ENCODE measurements at regions not wholly inside any gene's neighbourhood (a gene's known extent, or its start where the extent isn't known, plus 50 kb on each side); places are given as distances from the start of the nearest gene placed in this dataset.

- DNase-seq (ENCODE audit: low read depth, low spot score) (no peak), FAIRE-seq (no peak)
- Histone ChIP-seq H3K9ac (replicated peaks; ENCODE audit: extremely low read depth, insufficient read depth, low read length) (no peak overlapping the region), H3K4me3 (replicated peaks in 1 of 3; ENCODE audit: insufficient read depth in 1 of 3, low read depth in 1 of 3, low read length in 3 of 3) (no peak overlapping the region), H2AFZ (ENCODE audit: low read depth, low read length) (no peak overlapping the region), H3K27ac (ENCODE audit: insufficient read depth, low read depth, low read length) (no peak overlapping the region), H3K4me2 (ENCODE audit: insufficient read depth, low read length) (no peak overlapping the region), H3K4me1 (ENCODE audit: control insufficient read depth, extremely low read depth, insufficient read depth, low read length) (no peaks in the 10 kb centered on the region), H3K79me2 (ENCODE audit: control insufficient read depth, insufficient read depth, low read length) (no peaks in the 10 kb centered on the region), H3K9me3 (replicated peaks; ENCODE audit: control insufficient read depth, insufficient read depth, low read length) (no peaks in the 10 kb centered on the region), H3K36me3 (ENCODE audit: control insufficient read depth in 2 of 2, extremely low read depth in 1 of 2, insufficient read depth in 2 of 2, low read length in 2 of 2) (no peaks in the 10 kb centered on the region), H4K20me1 (replicated peaks; ENCODE audit: control insufficient read depth, extremely low read depth, insufficient read depth, low read length) (no peaks in the 10 kb centered on the region), H3K27me3 (ENCODE audit: control insufficient read depth in 2 of 2, insufficient read depth in 2 of 2, low read length in 2 of 2) (no peaks in the 10 kb centered on the region), H3K9me1 (replicated peaks; ENCODE audit: control insufficient read depth, extremely low read depth, insufficient read depth, low read length) (no peaks in the 10 kb centered on the region)
- ChIA-PET POLR2A (no interaction called here), CTCF (no interaction called here)
- no TSS peak for BruUV-seq (replicated peaks)
- no peak for TF ChIP-seq MAX (IDR thresholded peaks at IDR 0.05; ENCODE audit: insufficient read depth, insufficient read length)
- TF ChIP-seq GATA2 (IDR thresholded peaks at IDR 0.05; ENCODE audit: insufficient read depth, insufficient read length, low read depth, low read length) = no peak
- no peak for TF ChIP-seq MYC (IDR thresholded peaks at IDR 0.05; ENCODE audit: low read depth, low read length)
- TF ChIP-seq FOS (IDR thresholded peaks at IDR 0.05; ENCODE audit: borderline replicate concordance, insufficient read depth, low read length) = no peak
- no peak for TF ChIP-seq POLR2AphosphoS5 (IDR thresholded peaks at IDR 0.05; ENCODE audit: insufficient read depth, low read depth, low read length)
- no peak for TF ChIP-seq JUN (IDR thresholded peaks at IDR 0.05; ENCODE audit: borderline replicate concordance, insufficient read depth, insufficient read length, low read depth)
- no peak for TF ChIP-seq EZH2 (IDR thresholded peaks at IDR 0.05; ENCODE audit: borderline replicate concordance, low read depth, low read length, severe bottlenecking)
- TF ChIP-seq POLR2A (IDR thresholded peaks at IDR 0.05; ENCODE audit: low read depth, low read length) = no peak
- TF ChIP-seq, protein P1, sequence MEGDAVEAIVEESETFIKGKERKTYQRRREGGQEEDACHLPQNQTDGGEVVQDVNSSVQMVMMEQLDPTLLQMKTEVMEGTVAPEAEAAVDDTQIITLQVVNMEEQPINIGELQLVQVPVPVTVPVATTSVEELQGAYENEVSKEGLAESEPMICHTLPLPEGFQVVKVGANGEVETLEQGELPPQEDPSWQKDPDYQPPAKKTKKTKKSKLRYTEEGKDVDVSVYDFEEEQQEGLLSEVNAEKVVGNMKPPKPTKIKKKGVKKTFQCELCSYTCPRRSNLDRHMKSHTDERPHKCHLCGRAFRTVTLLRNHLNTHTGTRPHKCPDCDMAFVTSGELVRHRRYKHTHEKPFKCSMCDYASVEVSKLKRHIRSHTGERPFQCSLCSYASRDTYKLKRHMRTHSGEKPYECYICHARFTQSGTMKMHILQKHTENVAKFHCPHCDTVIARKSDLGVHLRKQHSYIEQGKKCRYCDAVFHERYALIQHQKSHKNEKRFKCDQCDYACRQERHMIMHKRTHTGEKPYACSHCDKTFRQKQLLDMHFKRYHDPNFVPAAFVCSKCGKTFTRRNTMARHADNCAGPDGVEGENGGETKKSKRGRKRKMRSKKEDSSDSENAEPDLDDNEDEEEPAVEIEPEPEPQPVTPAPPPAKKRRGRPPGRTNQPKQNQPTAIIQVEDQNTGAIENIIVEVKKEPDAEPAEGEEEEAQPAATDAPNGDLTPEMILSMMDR (IDR thresholded peaks at IDR 0.05; ENCODE audit: extremely low read depth in 1 of 2, insufficient read depth in 1 of 2, low read depth in 1 of 2, low read length in 2 of 2) = no peak
- dilution Hi-C loops (cut with MboI; ENCODE audit: extremely low pct_ligation_motif_present, low sequenced_read_pairs) (no loop called here), intact Hi-C loops (cut with micrococcal nuclease) (no loop called here)
These were observed 145.4 kb upstream of the MYO16 start for GRCh38 chr13:108483981-108484380.
